ENCODE measurements at regions not wholly inside any gene's neighbourhood (a gene's known extent, or its start where the extent isn't known, plus 50 kb on each side); places are given as distances from the start of the nearest gene placed in this dataset.

DNA sequence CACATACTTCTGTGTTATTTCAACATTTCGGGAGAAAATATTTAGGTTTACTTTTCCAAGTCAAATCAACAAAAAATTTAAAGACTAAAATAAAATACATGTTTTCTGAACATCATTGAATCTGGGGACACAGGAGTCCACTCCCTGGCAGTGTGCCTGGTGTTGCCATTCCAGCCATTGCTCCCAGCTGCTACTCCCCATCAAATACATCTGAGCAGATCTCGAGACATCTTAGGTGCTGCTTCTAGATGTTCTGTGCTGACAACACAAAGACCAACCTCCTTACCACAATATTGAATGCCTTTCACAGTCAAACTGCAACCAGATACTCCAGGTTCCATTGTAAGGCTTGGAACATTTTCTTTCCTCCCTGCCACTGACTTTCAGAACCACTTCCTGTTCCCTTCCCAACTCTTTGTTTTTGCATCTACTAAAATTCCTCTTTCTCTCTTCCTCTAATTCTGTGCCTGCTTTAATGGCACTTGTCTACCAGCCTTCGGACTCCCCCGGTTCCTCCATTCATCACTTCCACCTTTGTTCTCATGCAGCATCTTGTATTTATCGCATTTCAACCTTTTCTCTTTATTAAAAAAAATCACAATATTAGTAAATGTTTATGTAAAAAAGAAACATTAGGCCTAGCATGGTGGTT lies 81.1 kb upstream of the SLC4A7 start:
- no peak for TF ChIP-seq POLR2A (IDR thresholded peaks at IDR 0.05)
- TF ChIP-seq, protein P1, sequence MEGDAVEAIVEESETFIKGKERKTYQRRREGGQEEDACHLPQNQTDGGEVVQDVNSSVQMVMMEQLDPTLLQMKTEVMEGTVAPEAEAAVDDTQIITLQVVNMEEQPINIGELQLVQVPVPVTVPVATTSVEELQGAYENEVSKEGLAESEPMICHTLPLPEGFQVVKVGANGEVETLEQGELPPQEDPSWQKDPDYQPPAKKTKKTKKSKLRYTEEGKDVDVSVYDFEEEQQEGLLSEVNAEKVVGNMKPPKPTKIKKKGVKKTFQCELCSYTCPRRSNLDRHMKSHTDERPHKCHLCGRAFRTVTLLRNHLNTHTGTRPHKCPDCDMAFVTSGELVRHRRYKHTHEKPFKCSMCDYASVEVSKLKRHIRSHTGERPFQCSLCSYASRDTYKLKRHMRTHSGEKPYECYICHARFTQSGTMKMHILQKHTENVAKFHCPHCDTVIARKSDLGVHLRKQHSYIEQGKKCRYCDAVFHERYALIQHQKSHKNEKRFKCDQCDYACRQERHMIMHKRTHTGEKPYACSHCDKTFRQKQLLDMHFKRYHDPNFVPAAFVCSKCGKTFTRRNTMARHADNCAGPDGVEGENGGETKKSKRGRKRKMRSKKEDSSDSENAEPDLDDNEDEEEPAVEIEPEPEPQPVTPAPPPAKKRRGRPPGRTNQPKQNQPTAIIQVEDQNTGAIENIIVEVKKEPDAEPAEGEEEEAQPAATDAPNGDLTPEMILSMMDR (IDR thresholded peaks at IDR 0.05) = no peak

All from body of pancreas (tissue), 4 donors.